CD8-positive, alpha-beta memory T cell (primary cell): ENCODE measurements at regions not wholly inside any gene's neighbourhood (a gene's known extent, or its start where the extent isn't known, plus 50 kb on each side); places are given as distances from the start of the nearest gene placed in this dataset.
"Not testable (repeated sequence)": the region's sequence is repeated elsewhere in the genome, so short reads cannot be mapped to it uniquely, and the experiment has no call there.

Source experiments
- CTCF ChIA-PET: fragments of 350-600 bp; sonication (Branson Sonifier 250); formaldehyde crosslinking; loops from one replicate; lab custom pipeline; 2021; ENCODE audit warnings: antibody characterized with exemption; lab: Charles Lee
- POLR2A ChIA-PET: fragments of 350-600 bp; sonication (Branson Sonifier 250); formaldehyde crosslinking; loops from one replicate; lab custom pipeline; 2021; ENCODE audit warnings: antibody characterized with exemption; lab: Charles Lee
- DNase-seq, 5 donors: peaks; one replicate each; pipeline versions ENCODE4 v3.0.0 to v3.0.0-alpha.2; 2020 to 2022; ENCODE audit warnings: mixed read lengths in 1 of 5
- H3K27ac ChIP-seq: one replicate; pipeline ENCODE4 v1.7.0; 2013; ENCODE audit warnings: low read depth, mild to moderate bottlenecking, low read length, moderate library complexity
- H3K27me3 ChIP-seq: 2 replicates; pipeline ENCODE4 v1.7.0; 2013; ENCODE audit warnings: low read length, mild to moderate bottlenecking; ENCODE audit not compliant: insufficient read depth, poor library complexity, severe bottlenecking
- H3K36me3 ChIP-seq: 2 replicates; pipeline ENCODE4 v1.7.0; 2013; ENCODE audit warnings: mild to moderate bottlenecking, low read length, moderate library complexity; ENCODE audit not compliant: insufficient read depth
- H3K4me1 ChIP-seq: 2 replicates; pipeline ENCODE4 v1.7.0; 2013; ENCODE audit warnings: mild to moderate bottlenecking, low read length, moderate library complexity; ENCODE audit not compliant: insufficient read depth
- H3K4me3 ChIP-seq: 2 replicates; pipeline ENCODE4 v1.7.0; 2013; ENCODE audit warnings: mild to moderate bottlenecking, low read length
- H3K9me3 ChIP-seq: 2 replicates; pipeline ENCODE4 v1.7.0; 2013; ENCODE audit warnings: mild to moderate bottlenecking, low read length
- H3K27ac Mint-ChIP-seq, 8 donors: one replicate each; pipeline ENCODE4 v1.8.0; 2020 to 2021; ENCODE audit warnings: mixed read lengths in 8 of 8, mild to moderate bottlenecking in 6 of 8, inconsistent platforms in 3 of 8, moderate library complexity in 3 of 8
- H3K27me3 Mint-ChIP-seq, 2 donors: one replicate each; pipeline ENCODE4 v1.8.0; 2020 to 2021; ENCODE audit warnings: mixed read lengths in 2 of 2, mild to moderate bottlenecking in 1 of 2, moderate library complexity in 1 of 2
- H3K36me3 Mint-ChIP-seq, 3 donors: one replicate each; pipeline ENCODE4 v1.8.0; 2020 to 2021; ENCODE audit warnings: mixed read lengths in 3 of 3, inconsistent platforms in 1 of 3, mild to moderate bottlenecking in 1 of 3
- H3K4me1 Mint-ChIP-seq, 3 donors: one replicate each; pipeline ENCODE4 v1.8.0; 2020 to 2021; ENCODE audit warnings: mixed read lengths in 3 of 3, inconsistent platforms in 1 of 3, mild to moderate bottlenecking in 1 of 3
- H3K4me3 Mint-ChIP-seq, 7 donors: one replicate each; pipeline ENCODE4 v1.8.0; 2020 to 2021; ENCODE audit warnings: mixed read lengths in 7 of 7, mild to moderate bottlenecking in 6 of 7, moderate library complexity in 4 of 7, inconsistent platforms in 2 of 7
- H3K9me3 Mint-ChIP-seq, 5 donors: one replicate each; pipeline ENCODE4 v1.8.0; 2020 to 2022; ENCODE audit warnings: mixed read lengths in 5 of 5, mild to moderate bottlenecking in 3 of 5, moderate library complexity in 2 of 5, inconsistent platforms in 1 of 5

DNA sequence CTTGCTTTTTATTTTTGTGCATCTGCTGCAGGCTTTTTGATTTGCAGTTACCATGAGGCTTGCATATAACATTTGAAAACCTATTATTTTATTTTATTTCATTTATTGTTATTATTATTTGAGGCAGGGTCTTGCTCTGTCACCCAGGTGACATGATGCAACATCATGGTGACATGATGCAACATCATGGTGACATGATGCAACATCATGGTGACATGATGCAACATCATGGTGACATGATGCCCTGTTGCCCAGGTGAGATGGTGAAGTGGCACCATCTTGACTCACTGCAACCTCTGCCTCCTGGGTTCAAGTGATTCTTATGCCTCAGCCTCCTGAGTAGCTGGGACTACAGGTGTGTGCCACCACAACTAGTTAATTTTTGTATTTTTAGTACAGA lies 244.5 kb upstream of the CTBP2 start:
- H3K27me3 ChIP-seq, H3K4me3 Mint-ChIP-seq, H3K27me3 Mint-ChIP-seq, POLR2A ChIA-PET, DNase-seq, H3K27ac Mint-ChIP-seq, H3K4me1 Mint-ChIP-seq, CTCF ChIA-PET, H3K4me3 ChIP-seq, H3K27ac ChIP-seq, H3K36me3 ChIP-seq, H3K36me3 Mint-ChIP-seq, H3K4me1 ChIP-seq, H3K9me3 ChIP-seq: not testable (repeated sequence)
- peaks cover 0 to 21% (median 8%) of the 10 kb centered on the region in 5 donors for H3K9me3 Mint-ChIP-seq

DNA sequence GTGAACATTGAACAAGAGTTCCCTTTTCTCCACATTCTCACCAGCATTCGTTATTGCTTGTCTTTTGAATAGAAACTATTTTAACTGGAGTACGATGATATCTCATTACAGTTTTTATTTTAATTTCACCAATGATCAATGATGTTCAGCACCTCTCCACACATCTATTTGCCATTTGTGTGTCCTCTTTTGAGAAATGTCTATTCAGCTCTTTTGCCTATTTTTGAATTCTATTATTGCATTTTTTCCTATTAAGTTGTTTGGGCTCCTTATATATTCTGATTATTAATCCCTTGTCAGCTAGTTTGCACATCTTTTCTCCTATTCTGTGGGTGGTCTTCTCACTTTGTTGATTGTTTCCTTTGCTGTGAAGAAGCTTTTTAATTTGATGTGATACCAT lies 241.1 kb upstream of the CTBP2 start:
- H3K9me3 ChIP-seq, result no peaks in the 10 kb centered on the region
- H3K4me1 ChIP-seq, result no peaks in the 10 kb centered on the region
- no peaks in the 10 kb centered on the region for H3K27me3 ChIP-seq
- peaks cover 0 to 2% of the 10 kb centered on the region in 2 donors for H3K27me3 Mint-ChIP-seq
- no peaks in the 10 kb centered on the region for H3K4me1 Mint-ChIP-seq
- no peak overlapping the region for H3K4me3 Mint-ChIP-seq
- no peaks in the 10 kb centered on the region for H3K36me3 Mint-ChIP-seq
- POLR2A ChIA-PET, result no interaction called here
- CTCF ChIA-PET, result no interaction called here
- H3K36me3 ChIP-seq, result no peaks in the 10 kb centered on the region
- peaks cover 0 to 19% (median 7%) of the 10 kb centered on the region in 5 donors for H3K9me3 Mint-ChIP-seq
- DNase-seq, result no peak
- H3K4me3 ChIP-seq, result no peak overlapping the region
- H3K27ac ChIP-seq, result no peak overlapping the region
- no peak overlapping the region for H3K27ac Mint-ChIP-seq

DNA sequence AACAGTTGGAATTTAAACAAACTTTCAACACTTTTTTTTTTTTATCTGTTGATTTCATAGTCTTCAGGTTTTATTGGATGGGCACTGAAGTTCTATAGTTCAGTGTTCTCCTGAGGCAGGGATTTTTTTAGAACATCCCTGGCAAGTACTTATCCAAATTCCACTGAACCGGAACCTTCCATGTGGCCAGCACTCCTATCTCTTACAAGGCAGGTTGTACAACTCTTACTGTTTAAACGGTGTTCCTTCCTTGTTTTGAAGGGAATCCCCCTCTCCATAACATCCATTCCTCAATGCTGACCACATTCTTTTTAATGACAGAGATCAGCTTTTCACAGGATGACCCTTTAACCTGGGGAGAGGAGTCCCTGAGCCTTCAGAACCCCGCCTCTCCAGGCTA lies 238.9 kb upstream of the CTBP2 start:
- no peak overlapping the region for H3K4me3 ChIP-seq
- H3K4me1 ChIP-seq, result no peaks in the 10 kb centered on the region
- Mint-ChIP-seq H3K36me3 (no peaks in the 10 kb centered on the region), H3K27ac (no peak overlapping the region), H3K27me3 (peaks cover 0 to 5% of the 10 kb centered on the region in 2 donors), H3K9me3 (peaks cover 0 to 13% (median 0%) of the 10 kb centered on the region in 5 donors), H3K4me1 (no peaks in the 10 kb centered on the region), H3K4me3 (no peak overlapping the region)
- no peak for DNase-seq
- POLR2A ChIA-PET, result no interaction called here
- CTCF ChIA-PET, result no interaction called here
- H3K27me3 ChIP-seq, result no peaks in the 10 kb centered on the region
- no peak overlapping the region for H3K27ac ChIP-seq
- H3K36me3 ChIP-seq, result no peaks in the 10 kb centered on the region
- no peaks in the 10 kb centered on the region for H3K9me3 ChIP-seq

DNA sequence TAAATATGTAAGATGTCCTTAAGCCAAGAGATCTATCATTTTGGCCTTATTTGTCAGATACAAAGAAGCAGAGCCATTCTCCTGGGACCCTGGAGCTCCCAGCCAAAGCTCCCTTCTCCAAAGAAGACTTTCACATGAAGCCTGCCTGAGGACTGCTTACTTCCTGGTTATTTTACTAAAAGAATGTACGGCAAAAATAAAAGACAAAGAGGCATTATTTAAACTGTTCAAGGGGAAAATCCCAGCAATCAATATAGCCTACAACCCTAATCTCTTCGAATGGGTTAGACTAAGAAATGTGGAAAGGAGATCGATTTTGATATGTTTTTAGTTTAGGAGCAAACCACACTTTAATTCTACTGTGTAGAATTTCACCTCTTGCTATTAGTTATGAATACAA lies 237.9 kb upstream of the CTBP2 start:
- ChIA-PET POLR2A (no interaction called here), CTCF (no interaction called here)
- Mint-ChIP-seq H3K27me3 (peaks cover 0 to 5% of the 10 kb centered on the region in 2 donors), H3K4me3 (no peak overlapping the region), H3K27ac (no peak overlapping the region), H3K9me3 (peaks cover 0 to 11% (median 0%) of the 10 kb centered on the region in 5 donors), H3K36me3 (no peaks in the 10 kb centered on the region), H3K4me1 (no peaks in the 10 kb centered on the region)
- no peak overlapping the region for H3K4me3 ChIP-seq
- no peak for DNase-seq
- no peaks in the 10 kb centered on the region for H3K4me1 ChIP-seq
- no peak overlapping the region for H3K27ac ChIP-seq
- no peaks in the 10 kb centered on the region for H3K9me3 ChIP-seq
- H3K36me3 ChIP-seq, result no peaks in the 10 kb centered on the region
- H3K27me3 ChIP-seq, result no peaks in the 10 kb centered on the region

DNA sequence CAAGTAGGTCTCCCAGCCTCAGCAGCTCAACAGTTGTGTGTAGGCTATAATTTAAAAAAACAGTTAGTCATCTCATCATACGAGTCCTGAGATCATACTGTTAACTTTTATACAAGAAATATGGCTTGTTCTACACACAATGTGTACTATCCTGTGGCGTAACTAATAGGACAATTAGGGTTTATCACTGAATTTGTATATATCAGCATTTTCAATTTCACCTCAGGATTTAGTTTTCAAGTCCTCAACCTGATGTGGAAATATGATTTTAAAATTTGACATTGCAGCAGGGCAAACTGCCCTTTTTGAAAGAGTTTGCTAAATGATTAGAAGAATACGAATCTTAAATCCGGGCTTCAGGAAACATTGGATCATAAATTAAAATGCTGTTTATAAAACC lies 237.2 kb upstream of the CTBP2 start:
- H3K4me3 Mint-ChIP-seq, result no peak overlapping the region
- peaks cover 0 to 5% of the 10 kb centered on the region in 2 donors for H3K27me3 Mint-ChIP-seq
- no peaks in the 10 kb centered on the region for H3K36me3 Mint-ChIP-seq
- H3K27ac Mint-ChIP-seq, result no peak overlapping the region
- Histone ChIP-seq H3K9me3 (no peaks in the 10 kb centered on the region), H3K27me3 (no peaks in the 10 kb centered on the region), H3K4me1 (no peaks in the 10 kb centered on the region), H3K4me3 (no peak overlapping the region), H3K27ac (no peak overlapping the region), H3K36me3 (no peaks in the 10 kb centered on the region)
- POLR2A ChIA-PET, result no interaction called here
- H3K9me3 Mint-ChIP-seq, result peaks cover 0 to 6% (median 0%) of the 10 kb centered on the region in 5 donors
- H3K4me1 Mint-ChIP-seq, result no peaks in the 10 kb centered on the region
- CTCF ChIA-PET, result no interaction called here
- no peak for DNase-seq

DNA sequence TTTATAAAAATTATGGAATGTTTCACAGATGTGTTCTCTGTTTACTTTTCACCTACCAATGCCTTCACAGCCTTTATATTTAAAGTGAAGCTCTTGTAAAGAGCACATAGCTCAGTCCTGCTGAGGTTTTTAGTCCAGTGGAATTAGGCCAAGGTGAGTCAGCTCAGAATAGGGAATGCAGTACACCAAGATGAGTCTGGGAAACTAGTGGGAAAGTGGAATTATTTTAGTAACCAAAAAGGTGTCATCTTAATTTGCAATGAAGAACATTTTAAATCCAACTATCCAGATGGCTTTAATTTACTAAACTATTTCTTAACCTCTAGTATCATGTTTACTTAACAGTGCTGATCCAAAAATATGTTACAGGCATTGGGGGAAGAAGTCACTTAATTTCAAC lies 236.3 kb upstream of the CTBP2 start:
- Mint-ChIP-seq H3K4me3 (no peak overlapping the region), H3K27me3 (peaks cover 0 to 4% of the 10 kb centered on the region in 2 donors), H3K27ac (no peak overlapping the region), H3K9me3 (peaks cover 0 to 4% (median 2%) of the 10 kb centered on the region in 5 donors), H3K4me1 (no peaks in the 10 kb centered on the region), H3K36me3 (no peaks in the 10 kb centered on the region)
- Histone ChIP-seq H3K27ac (no peak overlapping the region), H3K4me3 (no peak overlapping the region), H3K9me3 (no peaks in the 10 kb centered on the region), H3K36me3 (no peaks in the 10 kb centered on the region), H3K27me3 (no peaks in the 10 kb centered on the region), H3K4me1 (no peaks in the 10 kb centered on the region)
- no peak for DNase-seq
- ChIA-PET CTCF (no interaction called here), POLR2A (no interaction called here)

DNA sequence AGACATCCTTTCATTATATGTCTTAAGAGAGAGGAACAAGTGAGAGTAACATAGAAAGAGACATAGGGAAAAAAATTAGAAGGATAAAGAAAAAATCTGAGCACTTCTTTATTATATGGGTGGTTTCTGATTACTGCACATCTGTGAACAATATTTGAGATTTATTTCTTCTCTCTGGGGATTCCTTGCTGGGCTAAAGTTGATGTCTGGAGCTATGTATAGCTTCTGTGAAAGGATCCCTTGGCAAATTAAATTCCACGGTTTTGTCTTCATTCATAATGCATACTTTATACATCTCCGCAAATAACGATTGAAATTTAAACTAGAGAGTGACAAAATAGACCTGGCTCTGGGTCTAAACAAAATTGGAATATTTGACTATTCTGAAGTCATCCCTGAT lies 232.2 kb upstream of the CTBP2 start:
- Mint-ChIP-seq H3K27ac (no peak overlapping the region), H3K4me1 (no peaks in the 10 kb centered on the region)
- POLR2A ChIA-PET, result no interaction called here

DNA sequence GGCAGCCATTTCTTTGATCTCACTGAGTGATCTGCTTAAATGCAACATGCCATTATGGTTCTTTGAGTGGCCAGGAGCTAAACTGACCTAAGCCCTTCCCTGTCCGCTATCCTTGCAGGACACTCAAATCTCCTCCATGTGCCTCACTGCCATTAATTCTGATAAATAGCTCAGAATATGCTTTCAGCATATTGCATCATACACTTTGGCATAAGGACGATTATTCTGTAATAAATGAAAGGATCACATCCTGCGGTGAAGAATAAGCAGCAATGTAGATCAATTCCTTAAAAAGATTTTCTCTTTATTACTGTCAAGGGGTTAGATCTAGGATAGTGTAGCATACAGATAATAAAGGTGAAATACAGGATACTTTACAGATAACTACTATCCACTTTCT lies 231.8 kb upstream of the CTBP2 start:
- H3K9me3 ChIP-seq, result no peaks in the 10 kb centered on the region
- H3K27me3 Mint-ChIP-seq, result peaks cover 0 to 4% of the 10 kb centered on the region in 2 donors
- no peak overlapping the region for H3K4me3 ChIP-seq
- H3K9me3 Mint-ChIP-seq, result peaks cover 12 to 21% (median 16%) of the 10 kb centered on the region in 5 donors
- no peak for DNase-seq
- H3K36me3 Mint-ChIP-seq, result no peaks in the 10 kb centered on the region
- no peaks in the 10 kb centered on the region for H3K27me3 ChIP-seq
- H3K36me3 ChIP-seq, result no peaks in the 10 kb centered on the region
- no peak overlapping the region for H3K27ac ChIP-seq
- H3K27ac Mint-ChIP-seq, result no peak overlapping the region
- CTCF ChIA-PET, result no interaction called here
- no peak overlapping the region for H3K4me3 Mint-ChIP-seq
- H3K4me1 ChIP-seq, result no peaks in the 10 kb centered on the region
- H3K4me1 Mint-ChIP-seq, result no peaks in the 10 kb centered on the region
- POLR2A ChIA-PET, result no interaction called here

More for the DNA sequence above, 232.2 kb upstream of the CTBP2 start:
- CTCF ChIA-PET, result no interaction called here
- no peaks in the 10 kb centered on the region for H3K4me1 ChIP-seq
- Mint-ChIP-seq H3K9me3 (peaks cover 12 to 21% (median 16%) of the 10 kb centered on the region in 5 donors), H3K4me3 (no peak overlapping the region), H3K27me3 (peaks cover 0 to 4% of the 10 kb centered on the region in 2 donors), H3K36me3 (no peaks in the 10 kb centered on the region)
- DNase-seq, result no peak
- H3K9me3 ChIP-seq, result no peaks in the 10 kb centered on the region
- H3K4me3 ChIP-seq, result no peak overlapping the region
- no peaks in the 10 kb centered on the region for H3K36me3 ChIP-seq
- no peaks in the 10 kb centered on the region for H3K27me3 ChIP-seq
- H3K27ac ChIP-seq, result no peak overlapping the region

DNA sequence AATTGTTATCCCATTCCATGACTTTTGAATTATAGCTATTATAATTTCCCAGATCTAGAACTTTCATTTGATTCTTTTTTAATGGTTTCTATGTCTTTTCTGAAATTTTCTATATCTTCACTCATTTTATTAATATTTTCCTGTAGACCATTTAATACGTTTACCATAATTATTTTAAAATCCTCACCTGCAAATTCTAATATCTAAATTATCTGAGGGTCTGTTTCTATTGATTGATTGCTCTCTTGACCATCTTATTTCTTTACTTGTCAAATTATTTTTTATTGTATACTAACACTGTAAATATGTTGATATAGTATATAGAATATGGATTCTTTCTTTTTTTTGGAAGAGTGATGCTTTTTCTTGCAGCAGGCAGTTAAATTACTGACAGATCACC lies 229.3 kb upstream of the CTBP2 start:
- no peaks in the 10 kb centered on the region for H3K4me1 ChIP-seq
- H3K36me3 ChIP-seq, result no peaks in the 10 kb centered on the region
- no peaks in the 10 kb centered on the region for H3K4me1 Mint-ChIP-seq
- peaks cover 0 to 2% of the 10 kb centered on the region in 2 donors for H3K27me3 Mint-ChIP-seq
- no peak overlapping the region for H3K27ac Mint-ChIP-seq
- no peak overlapping the region for H3K27ac ChIP-seq
- no peak overlapping the region for H3K4me3 ChIP-seq
- no peak overlapping the region for H3K4me3 Mint-ChIP-seq
- POLR2A ChIA-PET, result no interaction called here
- no peak for DNase-seq
- peaks cover 13 to 22% (median 16%) of the 10 kb centered on the region in 5 donors for H3K9me3 Mint-ChIP-seq
- H3K9me3 ChIP-seq, result no peaks in the 10 kb centered on the region
- CTCF ChIA-PET, result no interaction called here
- H3K36me3 Mint-ChIP-seq, result no peaks in the 10 kb centered on the region
- no peaks in the 10 kb centered on the region for H3K27me3 ChIP-seq
